ENCODE measurements at regions not wholly inside any gene's neighbourhood (a gene's known extent, or its start where the extent isn't known, plus 50 kb on each side); places are given as distances from the start of the nearest gene placed in this dataset.

DNA sequence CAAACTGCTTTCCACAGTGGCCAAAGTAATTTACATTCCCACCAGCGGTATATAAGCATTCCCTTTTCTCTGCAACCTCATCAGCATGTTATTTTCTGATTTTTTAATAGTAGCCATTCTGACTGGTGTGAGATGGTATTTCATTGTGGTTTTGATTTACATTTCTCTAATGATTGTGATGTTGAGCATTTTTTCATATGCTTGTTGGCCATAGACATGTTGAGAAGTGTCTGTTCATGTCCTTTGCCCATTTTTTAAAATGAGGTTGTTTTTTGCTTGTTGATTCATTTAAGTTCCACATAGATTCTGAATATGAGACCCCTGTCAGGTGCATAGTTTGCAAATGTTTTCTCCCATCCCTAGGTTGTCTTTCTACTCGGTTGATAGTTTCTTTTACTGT lies 254.5 kb upstream of the MPDZ start:
- TF ChIP-seq, protein P1, sequence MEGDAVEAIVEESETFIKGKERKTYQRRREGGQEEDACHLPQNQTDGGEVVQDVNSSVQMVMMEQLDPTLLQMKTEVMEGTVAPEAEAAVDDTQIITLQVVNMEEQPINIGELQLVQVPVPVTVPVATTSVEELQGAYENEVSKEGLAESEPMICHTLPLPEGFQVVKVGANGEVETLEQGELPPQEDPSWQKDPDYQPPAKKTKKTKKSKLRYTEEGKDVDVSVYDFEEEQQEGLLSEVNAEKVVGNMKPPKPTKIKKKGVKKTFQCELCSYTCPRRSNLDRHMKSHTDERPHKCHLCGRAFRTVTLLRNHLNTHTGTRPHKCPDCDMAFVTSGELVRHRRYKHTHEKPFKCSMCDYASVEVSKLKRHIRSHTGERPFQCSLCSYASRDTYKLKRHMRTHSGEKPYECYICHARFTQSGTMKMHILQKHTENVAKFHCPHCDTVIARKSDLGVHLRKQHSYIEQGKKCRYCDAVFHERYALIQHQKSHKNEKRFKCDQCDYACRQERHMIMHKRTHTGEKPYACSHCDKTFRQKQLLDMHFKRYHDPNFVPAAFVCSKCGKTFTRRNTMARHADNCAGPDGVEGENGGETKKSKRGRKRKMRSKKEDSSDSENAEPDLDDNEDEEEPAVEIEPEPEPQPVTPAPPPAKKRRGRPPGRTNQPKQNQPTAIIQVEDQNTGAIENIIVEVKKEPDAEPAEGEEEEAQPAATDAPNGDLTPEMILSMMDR (IDR thresholded peaks at IDR 0.05), result no peak
- TF ChIP-seq EZH2 (IDR thresholded peaks at IDR 0.05), result no peak
- TF ChIP-seq EZH2phosphoT487 (IDR thresholded peaks at IDR 0.05), result no peak
